GM19238 (cell line): ENCODE measurements at regions not wholly inside any gene's neighbourhood (a gene's known extent, or its start where the extent isn't known, plus 50 kb on each side); places are given as distances from the start of the nearest gene placed in this dataset.

Experiments
- DNase-seq: peaks from one replicate; pipeline ENCODE4 v3.0.0; 2011; ENCODE audit warnings: low spot score; ENCODE audit not compliant: insufficient read length

DNA sequence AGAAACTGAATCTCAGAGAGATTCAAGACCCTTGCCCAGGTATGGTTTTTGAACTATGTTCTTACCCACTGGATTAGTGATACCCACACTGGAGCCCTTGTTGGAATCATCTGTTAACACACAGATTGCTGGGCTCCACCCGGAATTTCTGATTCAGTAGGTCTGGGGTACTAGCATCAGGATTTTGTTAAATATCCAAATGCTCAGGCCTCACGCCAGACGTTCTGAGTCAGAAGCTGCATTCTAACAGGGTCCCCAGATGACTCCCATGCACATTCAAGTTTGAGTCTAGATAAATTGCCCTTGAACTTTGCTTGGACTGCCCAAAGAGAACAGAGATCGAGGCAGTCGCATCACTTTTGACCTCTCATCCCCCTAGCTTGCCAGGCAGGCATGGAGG is 182.0 kb upstream of the WWC1 start:
- DNase-seq: no peak

DNA sequence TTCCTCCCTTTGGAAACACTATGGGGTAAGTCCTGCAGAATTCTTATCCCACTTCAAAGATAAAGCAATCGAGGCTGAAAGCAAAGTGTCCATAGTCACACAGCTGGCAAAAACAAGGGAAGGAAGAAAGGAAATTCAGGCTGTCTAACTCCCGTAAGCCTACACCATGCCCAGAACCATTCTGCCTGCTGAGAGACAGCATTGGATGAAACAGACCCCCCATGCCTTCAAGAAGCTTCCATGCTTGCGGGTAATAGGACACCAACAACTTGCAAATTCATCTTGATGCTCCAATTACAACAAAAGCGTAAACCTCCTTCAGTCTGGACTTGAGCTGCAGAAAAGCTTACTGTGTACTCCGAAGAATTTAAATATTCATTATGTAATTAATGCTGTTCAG is 181.1 kb upstream of the WWC1 start:
- no peak for DNase-seq

DNA sequence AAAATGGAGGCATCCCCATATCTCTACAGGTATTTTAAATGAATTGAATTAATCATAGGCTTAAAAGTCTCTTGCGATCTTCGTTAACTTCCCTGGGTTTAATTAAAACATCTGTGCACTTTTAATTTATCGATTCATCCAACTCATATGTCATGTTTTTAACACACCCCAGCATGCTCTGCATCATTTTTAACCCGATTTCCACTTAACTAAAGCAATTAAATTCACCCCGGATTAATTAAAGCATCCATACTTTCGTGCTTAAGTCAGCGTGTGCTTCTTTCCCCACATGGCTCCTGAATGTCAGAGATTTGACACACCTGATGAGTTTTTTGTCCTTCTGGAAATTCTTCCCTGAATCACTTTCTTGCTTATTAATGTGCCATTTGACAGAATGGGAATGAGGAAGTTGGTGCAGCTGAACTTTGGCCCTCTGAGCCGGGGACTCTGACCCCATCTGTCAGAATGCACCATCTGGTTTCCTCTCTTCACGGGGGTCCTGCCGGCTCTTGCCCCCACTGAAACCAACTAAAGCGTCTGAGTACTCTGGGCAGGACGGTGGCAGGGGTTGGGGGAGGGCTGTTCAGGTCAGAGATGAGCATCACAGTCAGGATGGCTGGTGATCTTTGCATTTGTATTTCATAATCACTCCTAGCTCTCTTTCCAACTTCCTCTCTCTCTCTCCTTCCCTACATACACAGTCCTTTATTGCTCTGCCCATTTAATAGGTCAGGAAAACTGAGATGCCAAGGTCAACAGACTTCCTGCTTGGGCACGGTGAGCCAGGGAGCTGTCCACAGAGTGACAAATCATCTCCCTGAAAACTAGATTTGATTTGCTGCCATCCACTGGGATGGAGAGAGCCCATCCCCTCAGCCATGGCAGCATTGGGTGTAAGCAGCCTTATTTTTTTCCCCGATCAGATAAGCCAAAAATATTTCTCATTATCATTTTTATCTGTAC is 180.3 kb upstream of the WWC1 start:
- no peak for DNase-seq

DNA sequence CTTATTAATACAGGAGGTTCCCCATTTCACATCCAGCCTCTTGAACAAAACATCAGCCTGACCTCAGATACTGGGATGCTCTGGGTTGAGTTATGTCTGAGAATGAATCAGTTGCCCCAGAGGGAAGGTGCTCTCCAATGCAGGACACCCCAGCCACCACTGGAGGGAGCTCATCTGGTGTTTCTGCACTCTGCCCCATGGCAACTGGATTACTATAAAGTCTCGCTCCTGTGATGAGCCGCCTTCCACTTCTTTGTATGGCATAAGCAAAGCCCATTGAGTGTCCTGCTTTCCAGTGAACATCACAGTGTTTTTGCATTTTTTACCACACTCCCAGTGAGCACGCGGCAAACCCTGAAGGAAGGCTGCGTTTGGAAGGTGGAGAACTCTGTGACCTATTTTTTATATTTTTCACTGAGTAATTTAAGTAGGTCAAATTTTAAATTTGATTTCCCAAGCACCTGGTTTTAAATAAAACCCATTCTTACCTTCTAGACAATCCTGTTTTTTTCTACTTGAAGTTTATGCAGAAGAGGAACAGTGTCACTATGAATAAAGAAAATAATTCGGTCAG is 176.9 kb upstream of the WWC1 start:
- DNase-seq: peak; percentile 23

DNA sequence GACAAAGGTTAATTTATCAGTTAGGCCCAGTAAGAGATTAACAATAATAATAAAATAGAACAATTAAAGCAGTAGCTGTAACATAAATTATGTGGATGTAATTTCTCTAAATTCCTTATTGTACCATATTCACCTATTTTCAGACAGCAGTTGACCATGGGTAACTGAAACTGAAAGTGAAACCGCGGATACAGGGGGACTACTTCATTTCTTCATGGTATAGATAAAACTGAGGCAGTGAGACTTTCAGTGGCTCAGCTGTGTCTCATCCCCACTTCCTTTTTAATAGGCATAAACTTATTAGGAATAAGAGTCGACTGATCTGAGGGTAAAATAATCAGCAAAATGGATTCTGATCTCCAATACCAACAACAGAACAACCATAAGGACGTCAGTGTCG is 174.0 kb upstream of the WWC1 start:
- DNase-seq: no peak

DNA sequence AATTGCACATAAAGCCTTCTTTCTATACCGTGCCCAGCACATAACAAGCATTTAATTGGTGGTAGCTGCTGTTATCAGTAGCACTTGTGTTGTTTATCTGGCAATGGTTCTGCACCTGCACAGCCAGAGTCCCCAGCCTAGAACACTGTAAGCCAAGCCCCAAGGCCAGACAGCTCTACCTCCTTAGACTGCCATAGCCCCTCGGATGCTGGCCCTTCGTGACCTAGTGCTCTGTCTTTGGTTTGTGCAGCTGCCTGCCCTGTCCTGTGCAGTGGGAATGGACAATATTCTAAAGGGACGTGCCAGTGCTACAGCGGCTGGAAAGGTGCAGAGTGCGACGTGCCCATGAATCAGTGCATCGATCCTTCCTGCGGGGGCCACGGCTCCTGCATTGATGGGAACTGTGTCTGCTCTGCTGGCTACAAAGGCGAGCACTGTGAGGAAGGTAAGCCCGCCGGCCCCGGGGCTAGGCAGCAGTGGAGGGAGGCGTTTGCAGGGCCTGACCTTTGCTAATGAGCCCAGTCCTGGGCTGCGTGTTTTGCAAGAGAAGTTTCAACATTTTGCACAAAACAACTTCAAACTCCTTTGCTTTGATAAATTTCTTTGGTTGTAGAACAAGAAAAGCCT is 173.3 kb upstream of the WWC1 start:
- no peak for DNase-seq

DNA sequence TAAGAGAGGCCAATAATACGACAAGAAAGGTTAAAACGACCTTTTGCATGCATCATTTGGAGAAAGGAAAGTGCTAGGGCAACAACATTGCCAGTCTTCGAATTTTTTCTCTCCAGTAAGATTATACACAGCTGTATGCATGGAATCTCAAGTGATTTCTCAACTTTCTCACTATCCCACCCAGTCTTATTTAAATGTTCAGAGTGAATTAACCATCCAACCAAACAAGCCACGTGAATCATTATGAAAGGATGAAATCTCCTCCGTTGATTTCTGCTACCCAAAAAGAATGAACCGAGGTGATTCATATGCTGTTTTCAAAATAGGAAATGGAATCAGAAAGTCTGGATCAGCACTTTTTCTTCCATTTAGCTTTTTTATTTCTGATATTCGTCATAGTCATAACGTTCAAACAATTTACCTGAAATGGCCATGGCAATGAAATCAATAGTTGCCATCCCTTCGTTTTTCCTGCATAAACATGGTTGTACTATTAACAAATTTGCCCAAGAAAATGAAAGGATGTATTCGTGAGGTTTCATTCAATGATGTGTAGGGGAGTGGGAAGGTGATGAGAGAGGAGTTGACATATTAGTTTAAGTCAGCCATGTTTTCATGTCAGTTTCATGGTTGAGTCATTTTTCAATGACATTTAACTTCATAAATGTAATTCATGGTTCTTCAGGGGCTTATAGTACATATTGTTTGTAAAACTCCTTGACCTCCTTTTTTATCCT is 170.9 kb upstream of the WWC1 start:
- DNase-seq: no peak

DNA sequence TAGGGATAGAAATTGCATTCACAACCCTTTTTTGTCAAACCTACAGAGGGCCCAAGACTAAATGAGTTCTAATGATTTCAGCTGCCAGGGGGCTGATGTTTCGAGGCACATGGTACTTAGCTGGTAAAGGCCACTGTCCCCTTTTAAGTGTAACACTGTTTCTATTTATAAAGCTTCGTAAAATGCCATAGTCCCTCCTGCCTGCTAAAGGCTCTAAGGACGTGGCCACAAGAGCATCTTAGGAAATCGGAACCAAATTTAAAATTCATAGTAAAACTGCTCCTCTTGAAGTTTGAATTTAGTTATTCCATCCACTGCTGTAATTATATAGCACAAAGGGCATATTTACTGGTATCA is 170.3 kb upstream of the WWC1 start:
- DNase-seq: no peak

DNA sequence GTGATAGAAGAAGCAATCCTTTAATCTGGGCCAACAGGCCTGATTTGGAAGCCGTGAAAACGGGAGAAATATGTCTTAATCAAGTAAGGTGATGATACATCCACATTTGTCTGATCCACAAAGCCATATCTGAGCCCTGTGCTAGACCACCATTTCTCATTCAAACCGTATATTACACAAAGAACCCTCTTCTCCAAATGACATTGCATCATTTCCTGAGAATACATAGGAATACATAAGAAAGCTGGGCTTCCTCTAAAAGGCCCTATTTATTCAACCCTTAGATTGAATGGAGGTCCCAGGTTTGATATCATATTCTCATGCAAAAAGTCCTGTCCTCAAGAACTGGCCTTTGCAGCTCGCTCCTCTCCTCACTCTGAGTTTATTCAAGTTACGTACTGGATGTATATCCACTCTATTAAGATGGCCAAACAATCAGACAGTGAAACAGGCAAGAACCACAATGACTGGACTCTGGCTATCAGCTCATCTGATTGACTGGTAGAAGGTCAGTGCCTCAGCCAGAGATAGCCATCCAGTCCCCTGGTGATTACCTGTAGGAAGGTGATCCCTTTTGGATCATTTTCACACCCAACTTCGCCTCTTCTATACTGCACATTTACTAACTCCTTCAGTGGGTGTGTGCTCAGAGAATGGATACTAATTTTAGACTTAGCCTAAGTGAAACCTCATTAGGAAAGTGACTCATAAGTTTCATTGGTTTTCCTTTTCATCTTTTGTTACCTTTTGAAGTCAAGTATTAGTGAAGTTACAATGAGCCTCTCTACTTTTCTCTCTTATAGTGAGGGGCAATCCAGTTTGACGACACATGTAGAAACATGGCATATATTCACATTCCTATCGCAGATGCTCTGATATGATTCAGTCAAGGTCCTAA is 167.6 kb upstream of the WWC1 start:
- DNase-seq: no peak

DNA sequence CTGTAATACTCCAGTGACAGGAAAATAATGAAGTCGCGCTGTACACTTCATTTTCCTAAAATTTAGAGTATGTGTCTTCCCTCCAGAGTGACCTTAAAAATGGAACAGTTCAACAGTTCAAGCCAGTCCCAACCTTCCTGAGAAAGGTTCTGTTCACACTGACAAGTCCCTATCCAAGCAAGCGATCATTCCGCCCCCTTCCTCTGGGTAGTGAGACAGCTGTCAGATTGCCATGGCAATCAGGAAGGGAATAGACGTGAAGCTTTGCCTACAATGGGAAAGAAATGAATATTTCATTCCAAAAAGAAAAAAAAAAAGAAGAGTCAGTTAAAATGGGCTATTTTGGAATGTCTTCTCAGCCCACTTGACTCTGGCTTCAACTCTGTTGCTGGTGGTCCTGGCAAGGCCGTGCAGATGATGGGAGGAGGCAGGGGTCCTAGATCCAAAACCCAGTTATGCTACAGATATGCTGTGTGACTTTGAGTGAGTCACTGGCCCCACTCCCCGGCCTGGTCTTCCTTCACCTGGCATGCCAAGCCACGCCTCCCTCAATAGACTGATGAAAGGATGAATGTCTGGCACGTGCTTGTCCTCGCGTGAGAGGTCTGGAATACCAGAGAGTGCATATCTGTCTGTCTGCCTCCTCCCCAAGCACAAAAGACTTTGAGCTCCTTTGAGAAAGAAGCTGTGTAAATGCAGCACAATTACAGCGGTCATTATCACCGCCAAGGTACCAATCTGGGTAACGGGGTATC is 165.8 kb upstream of the WWC1 start:
- no peak for DNase-seq

DNA sequence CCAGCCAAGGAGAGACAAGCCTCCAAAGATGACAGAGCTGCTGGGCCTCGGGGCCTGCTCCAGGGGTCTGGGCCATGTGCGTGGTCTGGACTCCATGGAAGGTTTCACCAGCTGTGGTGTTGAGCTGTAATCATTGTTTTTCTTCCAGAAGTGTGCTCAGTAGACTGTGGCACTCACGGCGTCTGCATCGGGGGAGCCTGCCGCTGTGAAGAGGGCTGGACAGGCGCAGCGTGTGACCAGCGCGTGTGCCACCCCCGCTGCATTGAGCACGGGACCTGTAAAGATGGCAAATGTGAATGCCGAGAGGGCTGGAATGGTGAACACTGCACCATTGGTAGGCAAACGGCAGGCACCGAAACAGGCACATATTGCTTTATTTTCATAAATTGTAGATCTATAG is 164.8 kb upstream of the WWC1 start:
- no peak for DNase-seq

DNA sequence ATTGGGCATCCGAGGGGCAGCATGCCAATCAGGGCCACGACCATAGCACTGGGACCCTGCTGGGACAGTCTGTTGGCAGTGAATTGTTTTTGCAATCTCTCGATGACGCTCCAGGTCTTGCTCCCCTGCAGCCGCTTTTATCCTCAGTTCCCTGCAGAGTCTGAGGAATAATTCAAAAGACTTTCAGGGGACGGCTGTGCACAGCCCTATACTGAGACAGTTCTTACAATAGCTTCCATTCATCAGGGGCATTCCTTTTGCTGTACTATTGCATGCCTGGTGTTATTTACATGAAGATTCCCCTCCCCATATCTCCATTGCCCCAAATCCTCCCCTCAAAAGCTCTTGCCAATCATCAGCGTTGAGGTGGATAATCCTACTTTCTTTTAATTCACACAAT is 163.3 kb upstream of the WWC1 start:
- no peak for DNase-seq

DNA sequence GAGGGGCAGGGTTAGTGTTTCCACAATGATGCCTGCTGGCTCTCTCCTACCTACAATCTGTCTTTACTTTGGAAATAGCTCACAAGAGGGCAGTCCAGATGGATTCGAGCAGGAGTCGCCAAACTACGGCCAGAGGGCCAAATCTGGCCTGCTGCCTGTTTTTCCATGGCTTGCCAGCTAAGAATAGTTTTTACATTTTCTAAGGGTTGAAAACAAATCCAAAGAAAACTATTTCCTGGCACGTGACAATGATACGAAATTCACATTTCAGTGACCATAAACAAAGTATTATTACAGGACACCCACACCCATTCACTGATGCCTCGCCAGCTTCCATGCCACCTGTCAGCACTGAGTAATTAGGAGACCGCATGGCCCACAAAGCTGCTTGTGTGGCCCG is 162.9 kb upstream of the WWC1 start:
- no peak for DNase-seq

DNA sequence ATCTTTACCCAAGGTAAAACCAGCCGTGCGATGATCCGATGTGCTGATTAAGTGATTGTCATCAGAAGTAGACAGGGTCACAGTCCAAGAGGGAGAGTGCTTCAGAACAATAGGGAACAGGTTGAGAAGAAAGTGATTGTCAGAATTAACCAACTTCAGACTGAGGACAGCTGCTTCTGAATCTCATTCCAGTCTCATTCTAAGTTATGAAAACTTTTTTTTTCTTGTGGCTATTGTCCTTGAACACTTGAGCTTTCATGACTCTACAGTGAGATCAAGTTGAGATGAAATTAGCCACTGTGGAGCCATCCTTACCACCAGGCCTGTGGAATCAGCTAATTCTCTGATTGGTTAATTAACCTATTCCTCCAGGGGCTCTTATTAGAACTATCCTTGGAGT is 159.9 kb upstream of the WWC1 start:
- DNase-seq: no peak

DNA sequence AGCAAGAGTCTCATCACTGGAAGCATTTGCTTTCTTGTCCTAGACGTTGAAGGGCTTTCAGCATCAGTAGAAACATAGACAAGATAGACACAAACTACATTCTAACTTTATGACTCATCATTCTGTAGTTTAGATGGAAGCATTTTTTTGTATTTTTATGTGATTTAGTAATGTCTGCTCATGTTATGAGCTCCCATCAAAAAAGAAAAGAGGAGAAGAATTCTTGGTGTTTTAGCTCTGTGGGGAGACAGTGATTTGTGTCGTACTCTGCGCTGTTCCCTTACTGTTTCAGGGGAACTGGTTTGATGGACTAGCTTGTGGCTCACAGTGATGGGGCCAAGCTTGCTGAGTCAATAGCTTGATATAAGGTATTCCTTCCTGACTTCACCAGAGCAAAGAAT is 159.2 kb upstream of the WWC1 start:
- no peak for DNase-seq

DNA sequence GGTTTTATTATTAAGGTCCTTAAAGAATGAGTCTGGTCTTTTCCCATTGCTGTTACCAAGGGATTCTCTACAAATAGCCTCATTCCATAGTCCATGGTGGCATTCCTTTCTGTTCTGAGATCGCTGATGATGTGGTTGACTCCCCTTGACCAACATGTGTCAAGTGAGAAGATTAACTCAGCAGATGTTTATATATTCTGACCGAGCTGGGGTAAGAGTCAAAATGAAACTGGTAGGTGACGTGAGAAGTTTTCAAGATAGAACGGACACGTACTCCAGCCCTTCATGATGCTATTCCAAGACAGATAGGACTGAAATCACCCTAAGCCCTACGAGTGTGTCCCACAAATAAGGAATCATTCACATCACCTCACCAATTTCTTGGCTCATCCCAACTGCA is 155.5 kb upstream of the WWC1 start:
- DNase-seq: peak; percentile 23

DNA sequence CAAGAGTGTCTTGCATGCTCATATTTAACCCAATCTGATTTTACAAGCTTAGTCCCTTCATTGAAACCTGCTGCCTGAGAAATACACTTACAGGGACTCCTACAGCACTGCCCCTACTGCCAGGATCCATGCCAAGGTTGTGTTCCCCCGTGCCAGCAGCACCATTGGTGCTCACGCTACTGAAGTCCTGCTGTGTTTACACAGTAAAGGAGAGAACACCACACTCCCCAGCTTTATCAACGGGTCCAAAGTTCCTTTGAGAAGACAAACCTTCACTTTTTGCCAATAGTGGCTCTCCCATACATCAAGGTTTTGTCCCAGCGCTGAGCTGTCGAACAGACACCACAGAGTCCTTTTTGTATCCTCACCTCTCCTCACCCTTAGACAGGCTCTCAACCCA is 155.1 kb upstream of the WWC1 start:
- DNase-seq: no peak

DNA sequence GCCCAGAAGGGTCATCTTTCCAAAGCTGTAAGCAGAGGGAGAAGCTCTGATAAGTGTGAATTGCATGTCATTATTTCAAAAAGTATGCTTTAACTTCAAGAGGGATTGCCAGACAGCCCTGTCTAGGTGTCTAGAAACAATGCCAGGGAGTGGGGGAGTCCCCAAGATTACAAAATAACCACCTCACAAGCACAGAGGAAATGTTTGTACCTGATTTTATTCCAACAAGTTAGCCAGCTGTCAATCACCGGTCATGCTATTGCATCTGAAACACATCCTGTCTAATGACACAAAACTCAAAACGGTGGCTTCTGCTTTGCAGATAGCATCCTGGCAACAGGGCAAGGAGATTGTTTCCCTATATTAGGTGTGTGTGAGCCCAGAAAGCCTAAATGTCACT is 154.2 kb upstream of the WWC1 start:
- DNase-seq: no peak

DNA sequence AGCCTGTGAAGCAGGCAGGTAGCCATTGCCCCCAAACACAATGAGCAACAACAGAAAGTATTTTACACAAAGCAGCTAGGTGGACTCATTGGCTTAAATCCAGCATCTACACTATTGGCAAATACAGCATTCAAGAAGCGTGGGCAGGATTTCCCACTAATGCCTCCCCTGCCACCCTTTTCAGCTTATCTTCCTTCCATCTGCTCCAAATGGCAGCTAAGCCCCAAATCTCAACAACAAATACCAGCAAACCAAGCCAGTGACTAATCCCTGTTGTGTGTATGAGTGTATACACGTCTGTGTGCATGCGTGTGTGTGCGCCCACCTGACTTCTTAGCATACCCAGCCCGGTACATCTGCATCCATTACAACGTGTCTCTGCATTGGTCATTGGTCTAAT is 151.2 kb upstream of the WWC1 start:
- DNase-seq: no peak

DNA sequence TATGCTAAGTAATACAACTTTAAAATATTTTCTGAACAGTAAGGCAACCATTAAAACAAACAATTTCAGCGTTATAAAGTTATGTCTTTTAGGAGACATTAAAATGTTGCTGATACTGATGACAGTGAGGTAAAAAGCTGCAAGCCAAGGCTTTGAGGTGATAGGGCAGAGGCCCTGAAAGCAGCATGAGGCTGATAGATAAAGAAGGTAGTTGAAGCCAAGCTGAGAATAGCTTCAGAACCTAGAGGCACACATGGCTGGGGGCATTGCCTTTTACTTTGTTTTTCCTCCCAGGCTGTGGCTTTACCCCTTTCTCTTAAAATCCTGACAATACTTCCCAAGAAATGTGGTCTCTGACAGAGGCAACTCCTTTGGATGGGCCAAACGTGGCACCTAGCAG is 149.0 kb upstream of the WWC1 start:
- no peak for DNase-seq
